GM19468 (cell line): ENCODE measurements at regions not wholly inside any gene's neighbourhood (a gene's known extent, or its start where the extent isn't known, plus 50 kb on each side); places are given as distances from the start of the nearest gene placed in this dataset.

Experiments used
- ATAC-seq: cut with Tn5 transposase; IDR thresholded peaks from one replicate; pipeline ENCODE4 v1.9.1; 2021; ENCODE audit warnings: mild to moderate bottlenecking, moderate library complexity, moderate number of reproducible peaks; ENCODE audit not compliant: unreplicated experiment; ENCODE audit errors: extremely low read depth

- ATAC-seq, result no peak
Observed at GRCh38 chr18:66780609-66781008, 176.7 kb upstream of the CDH19 start.

- ATAC-seq, result no peak
Observed at GRCh38 chr18:66778048-66778447, 174.2 kb upstream of the CDH19 start.

DNA sequence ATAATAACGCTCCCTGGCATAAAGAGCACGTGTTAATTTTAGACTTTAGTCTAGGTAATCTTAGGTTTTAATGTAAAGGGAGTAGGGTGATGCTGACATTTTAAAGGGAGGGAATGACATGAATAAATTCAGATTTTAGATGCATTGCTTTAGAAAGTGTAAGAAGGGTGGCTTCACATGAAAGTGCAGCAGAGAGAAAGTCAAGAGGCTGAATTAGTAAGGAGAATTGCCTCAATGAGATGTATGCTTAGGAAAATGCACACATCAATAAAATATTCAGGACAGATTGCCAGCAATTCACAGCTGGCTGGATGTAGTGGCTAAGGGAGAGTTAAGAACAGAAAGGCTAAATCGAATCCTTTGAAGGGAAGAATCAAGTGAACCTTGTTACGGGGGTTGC, 165.5 kb upstream of the CDH19 start:
- ATAC-seq, result no peak

- ATAC-seq, result no peak
Observed at GRCh38 chr18:66764230-66764629, 160.3 kb upstream of the CDH19 start.

DNA sequence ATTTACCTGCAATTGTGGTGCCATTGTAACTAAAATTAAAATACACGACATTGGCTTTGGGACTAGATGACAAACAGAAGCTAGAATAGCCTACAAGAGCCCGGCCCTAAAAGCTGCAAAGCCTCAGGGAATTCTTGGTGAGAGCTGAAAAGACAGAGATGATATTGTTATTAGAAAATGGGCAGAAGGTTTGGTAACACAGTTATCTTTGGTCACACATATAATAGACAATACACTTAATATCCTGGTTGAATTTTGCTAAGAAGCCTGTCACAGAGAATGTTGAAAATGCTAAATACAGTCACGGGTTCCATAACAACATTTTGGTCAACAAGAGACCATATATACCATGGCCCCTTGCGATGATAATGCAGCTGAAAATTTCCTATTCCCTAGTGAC, 157.3 kb upstream of the CDH19 start:
- no peak for ATAC-seq

DNA sequence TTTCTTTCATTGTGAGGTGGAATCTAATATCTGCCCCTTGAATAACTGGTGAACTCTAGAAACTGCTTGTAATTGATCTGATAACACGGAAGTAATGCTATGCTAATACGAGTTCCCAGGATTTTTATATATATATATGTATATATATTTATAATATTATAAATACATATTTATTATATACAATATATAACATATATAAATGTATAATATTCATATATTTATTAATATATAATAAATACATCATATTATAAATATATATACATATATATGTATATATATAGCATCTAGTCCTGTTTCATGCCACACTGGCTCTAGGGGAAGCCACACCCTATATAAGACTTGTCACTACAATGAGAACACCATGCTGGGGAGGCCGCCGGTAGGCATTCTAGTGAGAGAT, 156.7 kb upstream of the CDH19 start:
- ATAC-seq, result no peak

GRCh38 chr18:66759050-66759828, 155.3 kb upstream of the CDH19 start:
- no peak for ATAC-seq

GRCh38 chr18:66757946-66758345, 154.1 kb upstream of the CDH19 start:
- ATAC-seq, result no peak

DNA sequence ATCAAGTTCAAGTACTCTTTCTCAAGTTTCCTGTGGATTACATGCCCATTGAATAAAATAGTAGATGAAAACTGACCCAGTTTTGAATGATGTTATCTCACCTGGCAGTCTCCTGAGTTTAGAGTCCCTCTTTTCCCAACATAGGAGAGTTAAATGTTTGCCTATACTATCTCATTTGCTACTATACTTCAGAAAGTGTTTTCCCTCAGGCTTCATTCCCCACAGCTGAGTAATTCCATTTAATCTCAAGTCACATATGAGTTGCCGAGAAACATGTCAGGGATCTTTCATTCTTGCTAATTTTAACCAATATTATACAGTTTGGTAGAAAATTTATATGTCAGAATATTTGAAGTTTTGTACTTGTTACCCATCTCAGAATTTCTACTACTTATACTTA, 150.4 kb upstream of the CDH19 start:
- no peak for ATAC-seq

- no peak for ATAC-seq
Observed at GRCh38 chr18:66752733-66753132, 148.8 kb upstream of the CDH19 start.

GRCh38 chr18:66749481-66750035, 145.7 kb upstream of the CDH19 start:
- no peak for ATAC-seq

GRCh38 chr18:66749030-66749429, 145.1 kb upstream of the CDH19 start:
- ATAC-seq, result no peak

GRCh38 chr18:66742832-66743231, 138.9 kb upstream of the CDH19 start:
- ATAC-seq, result no peak

GRCh38 chr18:66735933-66736332, 132.0 kb upstream of the CDH19 start:
- ATAC-seq, result no peak

GRCh38 chr18:66734451-66734850, 130.6 kb upstream of the CDH19 start:
- ATAC-seq, result no peak

DNA sequence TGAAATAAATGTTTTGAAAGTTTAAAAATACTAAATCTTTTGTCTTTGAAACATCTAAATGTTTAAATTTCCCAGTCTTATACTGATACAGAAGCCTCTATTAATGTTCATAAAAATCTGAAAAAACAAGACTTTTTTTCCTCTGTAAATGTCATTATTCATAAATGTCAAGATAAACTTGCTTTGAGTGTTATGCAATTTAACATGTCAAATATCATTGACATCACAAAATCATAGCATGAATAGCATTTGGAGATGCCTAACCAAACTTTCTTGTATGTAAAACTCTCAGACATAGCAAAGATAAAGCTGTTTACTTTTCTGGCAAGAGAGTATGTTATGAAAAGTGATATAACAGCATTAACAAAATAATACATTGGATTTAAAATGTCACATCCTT, 128.0 kb upstream of the CDH19 start:
- ATAC-seq, result no peak

- no peak for ATAC-seq
Observed at GRCh38 chr18:66729442-66730239, 125.8 kb upstream of the CDH19 start.

GRCh38 chr18:66728951-66729350, 125.1 kb upstream of the CDH19 start:
- no peak for ATAC-seq

- ATAC-seq, result no peak
Observed at GRCh38 chr18:66727991-66728390, 124.1 kb upstream of the CDH19 start.

- no peak for ATAC-seq
Observed at GRCh38 chr18:66724664-66725356, 120.9 kb upstream of the CDH19 start.

DNA sequence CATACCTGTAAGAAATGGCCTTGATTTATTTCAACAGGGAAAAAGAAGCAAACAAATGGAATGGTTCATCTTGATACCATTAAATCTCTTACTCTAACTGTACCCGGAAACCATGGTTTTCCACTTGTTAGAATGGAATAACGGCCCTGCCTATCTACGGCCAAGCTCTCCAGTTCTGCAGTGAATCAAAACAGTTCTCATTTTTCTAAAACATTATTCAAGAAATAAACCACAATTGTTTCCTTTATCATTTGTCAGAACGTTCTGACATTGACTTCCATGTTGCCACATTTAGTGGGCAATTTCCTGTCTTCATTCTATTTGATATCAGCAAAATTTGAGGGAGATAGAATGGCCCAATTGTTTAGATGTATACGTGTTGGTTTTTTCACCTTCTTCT, 118.8 kb upstream of the CDH19 start:
- ATAC-seq, result no peak
